ENCODE measurements at regions not wholly inside any gene's neighbourhood (a gene's known extent, or its start where the extent isn't known, plus 50 kb on each side); places are given as distances from the start of the nearest gene placed in this dataset.

DNA sequence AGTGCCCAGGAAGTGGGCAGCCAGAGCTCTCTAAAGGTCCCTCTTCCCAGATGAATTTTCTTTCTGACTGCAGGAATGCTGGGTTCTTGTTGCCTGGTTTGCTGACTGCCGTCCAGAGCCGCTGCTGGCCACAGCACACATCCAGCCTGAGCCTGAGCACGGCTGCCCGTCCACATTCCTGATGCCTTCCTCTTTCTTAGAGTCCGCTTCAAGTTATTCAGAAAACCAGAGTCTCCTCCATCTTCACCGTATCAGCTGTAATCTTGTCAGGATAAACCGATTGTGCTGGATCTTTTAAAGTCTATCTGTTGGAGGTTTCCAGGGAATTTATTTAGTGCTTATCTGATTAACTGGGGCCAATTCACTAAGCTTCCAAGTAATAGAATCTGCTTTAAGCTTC lies 84.8 kb upstream of the BCAR3 start:
- TF ChIP-seq EP300 (IDR thresholded peaks at IDR 0.05): no peak
- TF ChIP-seq, protein P1, sequence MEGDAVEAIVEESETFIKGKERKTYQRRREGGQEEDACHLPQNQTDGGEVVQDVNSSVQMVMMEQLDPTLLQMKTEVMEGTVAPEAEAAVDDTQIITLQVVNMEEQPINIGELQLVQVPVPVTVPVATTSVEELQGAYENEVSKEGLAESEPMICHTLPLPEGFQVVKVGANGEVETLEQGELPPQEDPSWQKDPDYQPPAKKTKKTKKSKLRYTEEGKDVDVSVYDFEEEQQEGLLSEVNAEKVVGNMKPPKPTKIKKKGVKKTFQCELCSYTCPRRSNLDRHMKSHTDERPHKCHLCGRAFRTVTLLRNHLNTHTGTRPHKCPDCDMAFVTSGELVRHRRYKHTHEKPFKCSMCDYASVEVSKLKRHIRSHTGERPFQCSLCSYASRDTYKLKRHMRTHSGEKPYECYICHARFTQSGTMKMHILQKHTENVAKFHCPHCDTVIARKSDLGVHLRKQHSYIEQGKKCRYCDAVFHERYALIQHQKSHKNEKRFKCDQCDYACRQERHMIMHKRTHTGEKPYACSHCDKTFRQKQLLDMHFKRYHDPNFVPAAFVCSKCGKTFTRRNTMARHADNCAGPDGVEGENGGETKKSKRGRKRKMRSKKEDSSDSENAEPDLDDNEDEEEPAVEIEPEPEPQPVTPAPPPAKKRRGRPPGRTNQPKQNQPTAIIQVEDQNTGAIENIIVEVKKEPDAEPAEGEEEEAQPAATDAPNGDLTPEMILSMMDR (IDR thresholded peaks at IDR 0.05): no peak
- no peak for TF ChIP-seq POLR2A (IDR thresholded peaks at IDR 0.05)
- TF ChIP-seq POLR2AphosphoS5 (IDR thresholded peaks at IDR 0.05): no peak
- 73 to 89% (median 87%) methylated on average over 7 of the region's 7 CpGs for WGBS, 5 donors
- H3K27ac ChIP-seq: no peak overlapping the region
- H3K9me3 ChIP-seq: no peaks in the 10 kb centered on the region
- peaks cover 0 to 25% (median 8%) of the 10 kb centered on the region in 4 donors for H3K4me1 ChIP-seq
- no peaks in the 10 kb centered on the region for H3K36me3 ChIP-seq
- H3K4me3 ChIP-seq: no peak overlapping the region
- intact Hi-C loops (cut with DNase I; ENCODE audit: low total_unique reads): no loop called here
- no peak for DNase-seq
- H3K27me3 ChIP-seq: no peaks in the 10 kb centered on the region

DNA sequence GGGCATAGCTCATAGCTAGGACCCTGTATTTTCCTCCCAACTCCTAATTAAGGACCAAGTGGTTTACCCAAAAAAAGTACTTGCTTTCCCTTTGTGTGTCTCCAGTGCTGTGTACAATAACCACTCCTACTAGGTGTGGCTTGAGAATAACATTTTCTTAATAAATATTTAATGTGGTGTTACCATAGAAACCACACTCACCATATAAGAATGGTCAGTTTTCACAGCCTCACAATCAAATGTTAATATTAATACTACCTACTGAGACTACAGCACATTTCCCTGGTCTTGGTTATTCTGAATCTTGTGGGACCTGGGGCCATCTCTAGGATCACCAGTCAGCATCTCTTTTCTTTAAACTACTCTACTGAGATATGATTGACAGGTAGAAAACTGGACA lies 83.5 kb upstream of the BCAR3 start:
- DNase-seq: peak in 1 of 2 donors; percentile 37
- H3K4me1 ChIP-seq: peaks cover 0 to 27% (median 8%) of the 10 kb centered on the region in 4 donors
- H3K4me3 ChIP-seq: no peak overlapping the region
- no peaks in the 10 kb centered on the region for H3K36me3 ChIP-seq
- H3K27ac ChIP-seq: no peak overlapping the region
- TF ChIP-seq POLR2A (IDR thresholded peaks at IDR 0.05): no peak
- TF ChIP-seq EP300 (IDR thresholded peaks at IDR 0.05): no peak
- TF ChIP-seq POLR2AphosphoS5 (IDR thresholded peaks at IDR 0.05): no peak
- TF ChIP-seq, protein P1 (IDR thresholded peaks at IDR 0.05): no peak
- H3K9me3 ChIP-seq: no peaks in the 10 kb centered on the region
- no peaks in the 10 kb centered on the region for H3K27me3 ChIP-seq
- intact Hi-C loops (cut with DNase I; ENCODE audit: low total_unique reads): no loop called here

DNA sequence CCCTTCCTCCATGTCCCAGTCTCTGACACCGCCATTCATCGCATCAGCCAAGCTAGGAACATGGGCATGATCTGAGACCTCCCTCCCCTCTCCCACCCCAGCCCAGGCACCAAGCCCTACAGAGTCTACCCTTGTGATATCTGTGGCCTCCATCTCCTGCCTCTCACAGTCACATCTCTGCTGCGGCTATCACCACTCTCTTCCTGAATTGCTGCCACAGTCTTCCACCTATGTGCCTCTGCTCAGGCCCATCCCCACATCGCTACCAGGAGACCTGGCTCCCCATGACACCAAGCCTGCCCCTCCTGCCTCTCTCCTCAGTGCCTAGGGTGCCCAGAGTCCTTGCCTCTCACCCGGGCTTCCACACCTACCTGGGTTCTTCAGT lies 82.7 kb upstream of the BCAR3 start:
- H3K27me3 ChIP-seq: no peaks in the 10 kb centered on the region
- 87 to 99% (median 94%) methylated on average over 5 of the region's 5 CpGs for WGBS, 5 donors
- no peak overlapping the region for H3K4me3 ChIP-seq
- peaks cover 0 to 29% (median 10%) of the 10 kb centered on the region in 4 donors for H3K4me1 ChIP-seq
- TF ChIP-seq POLR2AphosphoS5 (IDR thresholded peaks at IDR 0.05): no peak
- TF ChIP-seq, protein P1 (IDR thresholded peaks at IDR 0.05): no peak
- DNase-seq: no peak
- H3K9me3 ChIP-seq: no peaks in the 10 kb centered on the region
- H3K27ac ChIP-seq: no peak overlapping the region
- intact Hi-C loops (cut with DNase I; ENCODE audit: low total_unique reads): no loop called here
- no peaks in the 10 kb centered on the region for H3K36me3 ChIP-seq

GRCh38 chr1:93763704-93764365 lies 82.2 kb upstream of the BCAR3 start:
- WGBS, 5 donors: 90 to 96% (median 94%) methylated on average over 5 of the region's 5 CpGs
- Histone ChIP-seq H3K4me3 (no peak overlapping the region), H3K4me1 (peaks cover 0 to 29% (median 10%) of the 10 kb centered on the region in 4 donors), H3K27ac (no peak overlapping the region), H3K9me3 (no peaks in the 10 kb centered on the region), H3K36me3 (no peaks in the 10 kb centered on the region), H3K27me3 (no peaks in the 10 kb centered on the region)
- intact Hi-C loops (cut with DNase I; ENCODE audit: low total_unique reads): no loop called here
- no peak for DNase-seq
- TF ChIP-seq POLR2A (IDR thresholded peaks at IDR 0.05) (no peak), POLR2AphosphoS5 (IDR thresholded peaks at IDR 0.05) (no peak), EP300 (IDR thresholded peaks at IDR 0.05) (no peak)
- TF ChIP-seq, protein P1 (IDR thresholded peaks at IDR 0.05): no peak
